ENCODE measurements at regions not wholly inside any gene's neighbourhood (a gene's known extent, or its start where the extent isn't known, plus 50 kb on each side); places are given as distances from the start of the nearest gene placed in this dataset.

- DNase-seq (ENCODE audit: low spot score) = no peak
These were observed 154.5 kb upstream of the ANK2 start for GRCh38 chr4:112894951-112895350.

- DNase-seq (ENCODE audit: low spot score) = no peak
These were observed 153.4 kb upstream of the ANK2 start for GRCh38 chr4:112895811-112896608.

GRCh38 chr4:112896609-112897190, 152.8 kb upstream of the ANK2 start:
- no peak for DNase-seq (ENCODE audit: low spot score)

GRCh38 chr4:112897543-112897942, 151.9 kb upstream of the ANK2 start:
- DNase-seq (ENCODE audit: low spot score) = no peak

GRCh38 chr4:112898357-112899141, 150.9 kb upstream of the ANK2 start:
- DNase-seq (ENCODE audit: low spot score) = no peak

- no peak for DNase-seq (ENCODE audit: low spot score)
These were observed 149.0 kb upstream of the ANK2 start for GRCh38 chr4:112900416-112900815.

- no peak for DNase-seq (ENCODE audit: low spot score)
These were observed 147.5 kb upstream of the ANK2 start for GRCh38 chr4:112901962-112902411.

- no peak for DNase-seq (ENCODE audit: low spot score)
These were observed 143.7 kb upstream of the ANK2 start for GRCh38 chr4:112905728-112906127.

GRCh38 chr4:112908511-112908910, 140.9 kb upstream of the ANK2 start:
- no peak for DNase-seq (ENCODE audit: low spot score)

- no peak for DNase-seq (ENCODE audit: low spot score)
These were observed 139.2 kb upstream of the ANK2 start for GRCh38 chr4:112910109-112910736.

- no peak for DNase-seq (ENCODE audit: low spot score)
These were observed 132.6 kb upstream of the ANK2 start for GRCh38 chr4:112916868-112917267.

GRCh38 chr4:112923516-112923915, 125.9 kb upstream of the ANK2 start:
- DNase-seq (ENCODE audit: low spot score) = no peak

- no peak for DNase-seq (ENCODE audit: low spot score)
These were observed 122.6 kb upstream of the ANK2 start for GRCh38 chr4:112926819-112927218.

GRCh38 chr4:112927544-112927943, 121.9 kb upstream of the ANK2 start:
- no peak for DNase-seq (ENCODE audit: low spot score)

GRCh38 chr4:112931001-112931400, 118.5 kb upstream of the ANK2 start:
- no peak for DNase-seq (ENCODE audit: low spot score)

- DNase-seq (ENCODE audit: low spot score) = no peak
These were observed 115.7 kb upstream of the ANK2 start for GRCh38 chr4:112933790-112934189.

GRCh38 chr4:112938461-112939058, 110.9 kb upstream of the ANK2 start:
- DNase-seq (ENCODE audit: low spot score) = no peak

- no peak for DNase-seq (ENCODE audit: low spot score)
These were observed 109.6 kb upstream of the ANK2 start for GRCh38 chr4:112939901-112940300.

GRCh38 chr4:112940336-112940735, 109.1 kb upstream of the ANK2 start:
- no peak for DNase-seq (ENCODE audit: low spot score)

- DNase-seq (ENCODE audit: low spot score) = no peak
These were observed 107.4 kb upstream of the ANK2 start for GRCh38 chr4:112942077-112942476.

- no peak for DNase-seq (ENCODE audit: low spot score)
These were observed 106.5 kb upstream of the ANK2 start for GRCh38 chr4:112942997-112943396.

GRCh38 chr4:112944006-112944405, 105.4 kb upstream of the ANK2 start:
- no peak for DNase-seq (ENCODE audit: low spot score)
